Keratinocyte (primary cell): ENCODE measurements at regions not wholly inside any gene's neighbourhood (a gene's known extent, or its start where the extent isn't known, plus 50 kb on each side); places are given as distances from the start of the nearest gene placed in this dataset.

Experiments
- EZH2 ChIP-seq: IDR thresholded peaks from one replicate; pipeline ENCODE4 v1.6.1; 2012; ENCODE audit warnings: inconsistent platforms, mild to moderate bottlenecking, low read length, moderate library complexity
- TF ChIP-seq, protein P1 (sequence below), 3 experiments: IDR thresholded peaks in 1 of 3; conservative IDR thresholded peaks in 1 of 3; optimal IDR thresholded peaks in 1 of 3; 2 replicates in 2 of 3; 3 replicates in 1 of 3; pipeline versions ENCODE3 to v1.5.1; 2011; ENCODE audit warnings: low read length in 3 of 3, mild to moderate bottlenecking in 3 of 3, moderate library complexity in 2 of 3, control low read depth in 1 of 3, inconsistent platforms in 1 of 3; ENCODE audit not compliant: insufficient read depth in 2 of 3; ENCODE audit errors: extremely low read depth in 1 of 3

DNA sequence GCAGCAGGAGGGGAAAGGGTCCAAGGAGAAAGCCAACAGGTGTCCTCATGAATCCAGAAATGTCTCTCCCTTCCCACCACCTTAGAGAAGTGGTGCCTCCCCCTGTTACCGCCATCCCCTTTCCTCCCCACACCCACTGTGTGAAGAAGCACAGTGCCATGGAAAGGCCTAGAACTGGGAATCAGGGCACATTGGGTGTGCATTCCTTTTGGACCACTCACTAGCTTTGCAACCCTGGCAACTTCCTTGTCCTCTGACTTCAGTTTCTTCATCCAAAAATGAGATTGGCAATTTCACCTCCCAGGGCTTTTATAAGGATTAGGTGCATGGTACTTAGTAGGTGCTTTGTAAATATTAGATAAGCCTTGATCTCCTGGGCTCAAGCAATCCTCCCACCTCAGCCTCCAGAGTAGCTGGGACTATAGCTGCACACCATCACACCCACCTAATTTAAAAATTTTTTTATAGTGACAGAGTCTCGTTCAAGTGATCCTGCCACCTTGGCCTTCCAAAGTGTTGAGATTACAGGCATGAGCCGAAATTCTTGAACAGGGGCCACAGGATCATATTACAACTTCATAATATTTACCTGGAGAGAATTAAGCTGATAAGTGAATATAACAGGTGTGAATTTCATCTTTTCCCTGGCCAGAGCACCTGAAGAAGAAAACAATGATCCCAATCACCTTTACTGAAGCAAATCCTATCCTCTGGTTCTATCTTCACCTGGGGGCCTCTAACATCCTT lies 97.9 kb upstream of the TAF1B start:
- TF ChIP-seq, protein P1, sequence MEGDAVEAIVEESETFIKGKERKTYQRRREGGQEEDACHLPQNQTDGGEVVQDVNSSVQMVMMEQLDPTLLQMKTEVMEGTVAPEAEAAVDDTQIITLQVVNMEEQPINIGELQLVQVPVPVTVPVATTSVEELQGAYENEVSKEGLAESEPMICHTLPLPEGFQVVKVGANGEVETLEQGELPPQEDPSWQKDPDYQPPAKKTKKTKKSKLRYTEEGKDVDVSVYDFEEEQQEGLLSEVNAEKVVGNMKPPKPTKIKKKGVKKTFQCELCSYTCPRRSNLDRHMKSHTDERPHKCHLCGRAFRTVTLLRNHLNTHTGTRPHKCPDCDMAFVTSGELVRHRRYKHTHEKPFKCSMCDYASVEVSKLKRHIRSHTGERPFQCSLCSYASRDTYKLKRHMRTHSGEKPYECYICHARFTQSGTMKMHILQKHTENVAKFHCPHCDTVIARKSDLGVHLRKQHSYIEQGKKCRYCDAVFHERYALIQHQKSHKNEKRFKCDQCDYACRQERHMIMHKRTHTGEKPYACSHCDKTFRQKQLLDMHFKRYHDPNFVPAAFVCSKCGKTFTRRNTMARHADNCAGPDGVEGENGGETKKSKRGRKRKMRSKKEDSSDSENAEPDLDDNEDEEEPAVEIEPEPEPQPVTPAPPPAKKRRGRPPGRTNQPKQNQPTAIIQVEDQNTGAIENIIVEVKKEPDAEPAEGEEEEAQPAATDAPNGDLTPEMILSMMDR (optimal IDR thresholded peaks at IDR 0.05 in 1 of 3, IDR thresholded peaks at IDR 0.05 in 1 of 3, conservative IDR thresholded peaks at IDR 0.05 in 1 of 3; ENCODE audit: extremely low read depth in 1 of 3, insufficient read depth in 2 of 3, low read length in 3 of 3), result no peak
- TF ChIP-seq EZH2, result no peak
